A204.1 (cell line): ENCODE measurements at regions not wholly inside any gene's neighbourhood (a gene's known extent, or its start where the extent isn't known, plus 50 kb on each side); places are given as distances from the start of the nearest gene placed in this dataset.

Experiments
- FAIRE-seq: peaks from 2 replicates; lab custom pipeline; 2012; peaks lifted over from hg19 to GRCh38; lab: Jason Lieb, UNC

GRCh38 chr18:77590943-77591515, 341.4 kb downstream of the GALR1 start:
- FAIRE-seq: no peak

- FAIRE-seq: no peak
Measured at GRCh38 chr18:77597726-77598125, 348.1 kb downstream of the GALR1 start.

GRCh38 chr18:77600674-77601073, 351.0 kb downstream of the GALR1 start:
- no peak for FAIRE-seq

- FAIRE-seq: no peak
Measured at GRCh38 chr18:77601567-77601966, 351.9 kb downstream of the GALR1 start.

GRCh38 chr18:77607087-77607486, 357.4 kb downstream of the GALR1 start:
- no peak for FAIRE-seq

GRCh38 chr18:77608807-77609206, 359.2 kb downstream of the GALR1 start:
- FAIRE-seq: no peak

- no peak for FAIRE-seq
Measured at GRCh38 chr18:77617694-77618093, 368.0 kb downstream of the GALR1 start.

GRCh38 chr18:77619525-77619924, 369.9 kb downstream of the GALR1 start:
- FAIRE-seq: no peak

- no peak for FAIRE-seq
Measured at GRCh38 chr18:77622009-77622692, 372.5 kb downstream of the GALR1 start.

- FAIRE-seq: no peak
Measured at GRCh38 chr18:77632758-77633157, 383.1 kb downstream of the GALR1 start.

- no peak for FAIRE-seq
Measured at GRCh38 chr18:77634494-77634893, 384.8 kb downstream of the GALR1 start.

- no peak for FAIRE-seq
Measured at GRCh38 chr18:77635451-77635850, 385.8 kb downstream of the GALR1 start.

GRCh38 chr18:77635858-77636257, 386.2 kb downstream of the GALR1 start:
- FAIRE-seq: no peak

- FAIRE-seq: no peak
Measured at GRCh38 chr18:77645170-77645872, 395.7 kb downstream of the GALR1 start.

- no peak for FAIRE-seq
Measured at GRCh38 chr18:77647472-77647871, 397.8 kb downstream of the GALR1 start.

GRCh38 chr18:77648411-77648810, 398.8 kb downstream of the GALR1 start:
- FAIRE-seq: no peak

- no peak for FAIRE-seq
Measured at GRCh38 chr18:77650799-77651385, 401.2 kb downstream of the GALR1 start.

GRCh38 chr18:77651441-77651840, 401.8 kb downstream of the GALR1 start:
- FAIRE-seq: no peak

GRCh38 chr18:77653792-77654191, 404.1 kb downstream of the GALR1 start:
- no peak for FAIRE-seq

- no peak for FAIRE-seq
Measured at GRCh38 chr18:77654302-77654701, 404.7 kb downstream of the GALR1 start.

GRCh38 chr18:77657651-77658298, 408.1 kb downstream of the GALR1 start:
- FAIRE-seq: no peak

GRCh38 chr18:77658299-77658662, 408.6 kb downstream of the GALR1 start:
- FAIRE-seq: no peak
